Gastrocnemius medialis (tissue), 4 donors: ENCODE measurements at regions not wholly inside any gene's neighbourhood (a gene's known extent, or its start where the extent isn't known, plus 50 kb on each side); places are given as distances from the start of the nearest gene placed in this dataset.

Experiments
- POLR2A ChIP-seq, 2 donors: fragments of 450-650 bp; IDR thresholded peaks; one replicate each; pipeline ENCODE4 v1.6.1; 2017; ENCODE audit warnings: antibody characterized with exemption in 2 of 2, mild to moderate bottlenecking in 2 of 2, moderate library complexity in 2 of 2
- TF ChIP-seq, protein P1 (sequence below), 5 experiments: fragments of 450-650 bp in 3 of 5; fragments of 200-600 bp in 2 of 5; sonication (generic) in 2 of 5; IDR thresholded peaks in 4 of 5; conservative IDR thresholded peaks in 1 of 5; 1 replicate in 4 of 5; 2 replicates in 1 of 5; pipeline ENCODE4 v1.5.1; 2016 to 2019; ENCODE audit warnings: antibody characterized with exemption in 5 of 5, mild to moderate bottlenecking in 3 of 5, moderate library complexity in 3 of 5

DNA sequence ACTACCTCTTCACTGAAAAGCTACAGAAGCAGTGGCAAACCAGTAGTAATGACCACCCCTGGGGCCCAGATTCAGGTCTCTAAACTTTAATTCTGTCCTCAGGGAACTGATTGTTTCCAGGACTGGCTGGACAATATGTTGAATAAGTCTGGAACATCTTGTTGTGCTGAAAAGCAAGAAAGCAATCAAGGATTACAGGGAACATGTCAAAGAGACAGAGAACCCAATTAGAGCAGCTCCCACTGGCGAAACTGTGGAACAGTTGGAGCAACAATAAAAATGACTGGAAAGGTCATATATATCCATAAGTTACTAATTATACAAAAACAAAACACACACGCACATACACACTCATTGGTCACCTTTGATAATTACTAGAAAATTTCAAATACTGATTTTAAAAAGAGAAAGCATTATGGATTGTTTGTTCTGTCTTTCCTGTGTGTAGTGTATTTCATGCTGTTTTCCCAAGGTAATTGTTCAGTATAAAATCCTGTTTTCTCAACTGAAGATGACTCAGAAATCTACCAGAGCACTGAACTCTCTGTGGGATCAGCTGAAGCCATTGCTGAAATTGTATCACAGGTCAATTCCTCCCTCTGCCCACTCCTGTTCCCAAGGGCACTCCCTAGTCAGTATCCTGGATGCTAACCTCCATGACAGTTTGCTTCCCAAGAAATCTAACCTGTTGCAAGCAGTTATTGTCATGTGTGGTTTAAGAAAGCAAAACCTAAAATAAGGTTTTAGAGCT, 83.6 kb upstream of the RGS1 start:
- TF ChIP-seq POLR2A (IDR thresholded peaks at IDR 0.05): no peak
- TF ChIP-seq, protein P1, sequence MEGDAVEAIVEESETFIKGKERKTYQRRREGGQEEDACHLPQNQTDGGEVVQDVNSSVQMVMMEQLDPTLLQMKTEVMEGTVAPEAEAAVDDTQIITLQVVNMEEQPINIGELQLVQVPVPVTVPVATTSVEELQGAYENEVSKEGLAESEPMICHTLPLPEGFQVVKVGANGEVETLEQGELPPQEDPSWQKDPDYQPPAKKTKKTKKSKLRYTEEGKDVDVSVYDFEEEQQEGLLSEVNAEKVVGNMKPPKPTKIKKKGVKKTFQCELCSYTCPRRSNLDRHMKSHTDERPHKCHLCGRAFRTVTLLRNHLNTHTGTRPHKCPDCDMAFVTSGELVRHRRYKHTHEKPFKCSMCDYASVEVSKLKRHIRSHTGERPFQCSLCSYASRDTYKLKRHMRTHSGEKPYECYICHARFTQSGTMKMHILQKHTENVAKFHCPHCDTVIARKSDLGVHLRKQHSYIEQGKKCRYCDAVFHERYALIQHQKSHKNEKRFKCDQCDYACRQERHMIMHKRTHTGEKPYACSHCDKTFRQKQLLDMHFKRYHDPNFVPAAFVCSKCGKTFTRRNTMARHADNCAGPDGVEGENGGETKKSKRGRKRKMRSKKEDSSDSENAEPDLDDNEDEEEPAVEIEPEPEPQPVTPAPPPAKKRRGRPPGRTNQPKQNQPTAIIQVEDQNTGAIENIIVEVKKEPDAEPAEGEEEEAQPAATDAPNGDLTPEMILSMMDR (IDR thresholded peaks at IDR 0.05 in 4 of 5, conservative IDR thresholded peaks at IDR 0.05 in 1 of 5): no peak
